ENCODE measurements at regions not wholly inside any gene's neighbourhood (a gene's known extent, or its start where the extent isn't known, plus 50 kb on each side); places are given as distances from the start of the nearest gene placed in this dataset.

GRCh38 chr5:60178101-60178500 is 284.6 kb upstream of the PDE4D start:
- peak in 1 of 4 experiments; percentile 4 for DNase-seq

GRCh38 chr5:60177596-60177995 is 284.1 kb upstream of the PDE4D start:
- DNase-seq: no peak

GRCh38 chr5:60173667-60174066 is 280.1 kb upstream of the PDE4D start:
- DNase-seq: no peak

GRCh38 chr5:60163762-60164161 is 270.2 kb upstream of the PDE4D start:
- DNase-seq: no peak

- DNase-seq: no peak
These were observed 268.9 kb upstream of the PDE4D start for GRCh38 chr5:60162441-60162840.

- DNase-seq: peak; percentile 16 to 62 (median 31)
These were observed 267.9 kb upstream of the PDE4D start for GRCh38 chr5:60161340-60161934.

GRCh38 chr5:60149081-60149480 is 255.6 kb upstream of the PDE4D start:
- no peak for DNase-seq

GRCh38 chr5:60148366-60148765 is 254.8 kb upstream of the PDE4D start:
- DNase-seq: no peak

GRCh38 chr5:60147791-60148190 is 254.3 kb upstream of the PDE4D start:
- DNase-seq: no peak

GRCh38 chr5:60143942-60144549 is 250.5 kb upstream of the PDE4D start:
- no peak for DNase-seq

GRCh38 chr5:60141119-60141518 is 247.6 kb upstream of the PDE4D start:
- DNase-seq: no peak

GRCh38 chr5:60136841-60137240 is 243.3 kb upstream of the PDE4D start:
- no peak for DNase-seq

- DNase-seq: no peak
These were observed 238.0 kb upstream of the PDE4D start for GRCh38 chr5:60131504-60131903.

GRCh38 chr5:60125636-60126035 is 232.1 kb upstream of the PDE4D start:
- no peak for DNase-seq

- DNase-seq: no peak
These were observed 209.6 kb upstream of the PDE4D start for GRCh38 chr5:60102961-60103693.

- peak in 2 of 4 experiments; percentile 4 to 22 for DNase-seq
These were observed 208.0 kb upstream of the PDE4D start for GRCh38 chr5:60101573-60101972.

- DNase-seq: no peak
These were observed 199.3 kb upstream of the PDE4D start for GRCh38 chr5:60092671-60093422.

GRCh38 chr5:60086583-60086982 is 193.1 kb upstream of the PDE4D start:
- DNase-seq: no peak

GRCh38 chr5:60084226-60084625 is 190.7 kb upstream of the PDE4D start:
- DNase-seq: no peak

GRCh38 chr5:60077292-60077691 is 183.8 kb upstream of the PDE4D start:
- no peak for DNase-seq

- DNase-seq: no peak
These were observed 183.2 kb upstream of the PDE4D start for GRCh38 chr5:60076746-60077145.

- no peak for DNase-seq
These were observed 173.0 kb upstream of the PDE4D start for GRCh38 chr5:60066502-60066901.

- no peak for DNase-seq
These were observed 166.9 kb upstream of the PDE4D start for GRCh38 chr5:60060389-60060788.

Measured in suppressor macrophage (primary cell).